Stimulated activated CD4-positive, alpha-beta T cell treated with anti-CD3 and anti-CD28 coated beads, Interleukin-4, amount 100 ng/mL, for 48 hours (primary cell): ENCODE measurements at regions not wholly inside any gene's neighbourhood (a gene's known extent, or its start where the extent isn't known, plus 50 kb on each side); places are given as distances from the start of the nearest gene placed in this dataset.
"Not testable (repeated sequence)": the region's sequence is repeated elsewhere in the genome, so short reads cannot be mapped to it uniquely, and the experiment has no call there.

Experiments used
- DNase-seq, 2 donors: peaks; one replicate each; pipeline ENCODE4 v3.0.0-alpha.2; 2020; ENCODE audit warnings: low read depth in 2 of 2

DNA sequence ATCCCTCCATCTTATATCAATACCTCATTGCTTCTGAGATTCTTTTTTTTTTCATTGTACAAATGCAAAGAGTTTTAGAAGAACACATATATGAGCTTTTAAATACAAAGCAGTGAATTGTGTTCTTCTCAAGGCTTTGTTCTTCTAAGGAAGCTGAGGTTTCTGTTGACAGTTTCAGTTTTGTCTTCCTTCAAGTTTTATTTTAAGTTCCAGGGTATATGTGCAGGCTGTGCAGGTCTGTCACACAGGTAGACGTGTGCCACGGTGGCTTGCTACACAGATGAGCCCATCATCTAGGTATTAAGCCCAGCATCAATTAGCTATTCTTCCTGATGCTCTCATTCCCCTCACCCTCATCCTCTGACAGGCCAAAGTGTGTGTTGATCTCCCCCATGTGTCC is 201.2 kb upstream of the DIPK2B start:
- no peak for DNase-seq

DNA sequence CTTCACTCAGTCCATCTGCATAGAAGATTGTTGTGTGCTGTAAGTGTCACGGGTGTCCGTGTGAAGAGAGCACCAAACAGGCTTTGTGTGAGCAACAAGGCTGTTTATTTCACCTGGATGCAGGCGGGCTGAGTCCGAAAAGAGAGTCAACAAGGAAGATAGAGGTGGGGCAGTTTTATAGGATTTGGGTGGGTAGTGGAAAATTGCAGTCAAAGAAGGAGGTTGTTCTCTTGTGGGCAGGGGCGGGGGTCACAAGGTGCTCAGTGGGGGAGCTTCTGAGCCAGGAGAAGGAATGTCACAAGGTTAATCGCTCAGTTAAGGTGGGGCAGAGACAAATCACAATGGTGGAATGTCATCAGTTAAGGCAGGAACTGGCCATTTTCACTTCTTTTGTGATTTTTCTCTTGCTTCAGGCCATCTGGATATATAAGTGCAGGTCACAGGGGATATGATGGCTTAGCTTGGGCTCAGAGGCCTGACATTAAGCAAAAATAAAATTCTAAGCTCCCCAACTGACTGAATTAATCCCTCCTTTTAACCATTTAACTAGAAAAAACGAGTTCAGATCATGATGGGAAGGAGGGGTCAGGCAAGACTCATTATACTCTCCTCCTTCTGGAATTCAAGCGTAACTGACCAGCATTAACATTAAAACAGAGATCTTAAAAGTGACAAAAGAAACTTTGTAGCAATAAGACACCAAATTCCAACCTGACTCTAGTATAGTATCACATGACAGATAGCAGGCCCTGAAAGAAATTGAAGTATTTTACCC is 200.5 kb upstream of the DIPK2B start:
- DNase-seq, result not testable (repeated sequence)

DNA sequence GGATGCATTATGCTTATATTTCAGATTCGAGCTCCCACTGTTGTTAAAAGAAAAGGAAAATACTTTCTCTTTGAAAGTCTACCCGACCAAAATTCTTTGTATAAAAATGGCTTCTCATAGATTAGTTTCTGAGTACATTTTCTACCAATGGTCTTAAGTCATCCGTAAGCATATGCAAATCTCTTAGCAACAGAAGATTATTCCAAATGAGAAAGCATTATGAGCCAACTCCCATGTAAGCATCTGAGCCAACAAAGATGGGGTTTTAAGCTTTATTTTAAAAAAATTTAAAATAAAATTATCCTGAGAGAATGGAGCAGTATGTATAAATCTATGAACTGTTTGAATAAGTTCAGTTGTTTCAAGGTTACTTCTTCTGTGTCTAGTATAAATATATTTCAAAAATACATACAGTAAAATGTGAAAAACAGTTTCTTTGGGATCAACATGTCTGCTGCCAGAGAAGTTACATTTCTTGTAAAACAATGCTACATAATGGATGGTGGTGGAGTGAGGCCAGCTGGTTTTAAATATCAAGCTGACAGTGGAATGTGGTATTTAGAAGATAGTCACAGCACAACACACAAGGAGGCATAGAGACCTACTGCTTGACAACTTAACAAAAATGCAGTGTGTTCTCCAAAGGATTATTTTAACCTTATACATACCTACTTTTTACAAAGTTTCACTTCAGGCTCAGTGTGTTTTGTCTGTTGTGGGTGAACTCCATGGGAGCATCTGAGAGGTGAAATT is 199.5 kb upstream of the DIPK2B start:
- no peak for DNase-seq

DNA sequence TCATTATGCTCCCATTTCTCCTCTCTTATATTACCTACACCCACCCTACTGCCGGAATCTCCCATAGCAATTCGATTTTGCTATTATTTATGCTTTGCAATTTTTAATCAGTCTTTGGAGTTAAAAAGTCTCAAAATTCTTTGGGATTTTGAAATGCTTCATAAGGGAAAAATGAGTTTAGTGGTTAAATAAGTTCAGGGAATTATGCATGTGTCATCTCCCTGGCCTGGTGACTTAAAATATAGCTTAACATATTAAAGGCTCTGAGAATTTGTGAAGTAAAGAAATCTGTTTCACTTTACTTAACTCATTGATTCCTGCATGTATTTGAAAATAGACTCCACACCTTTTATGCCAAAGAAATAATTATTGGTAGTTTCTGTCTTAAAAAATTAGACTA is 185.1 kb upstream of the DIPK2B start:
- DNase-seq, result no peak

DNA sequence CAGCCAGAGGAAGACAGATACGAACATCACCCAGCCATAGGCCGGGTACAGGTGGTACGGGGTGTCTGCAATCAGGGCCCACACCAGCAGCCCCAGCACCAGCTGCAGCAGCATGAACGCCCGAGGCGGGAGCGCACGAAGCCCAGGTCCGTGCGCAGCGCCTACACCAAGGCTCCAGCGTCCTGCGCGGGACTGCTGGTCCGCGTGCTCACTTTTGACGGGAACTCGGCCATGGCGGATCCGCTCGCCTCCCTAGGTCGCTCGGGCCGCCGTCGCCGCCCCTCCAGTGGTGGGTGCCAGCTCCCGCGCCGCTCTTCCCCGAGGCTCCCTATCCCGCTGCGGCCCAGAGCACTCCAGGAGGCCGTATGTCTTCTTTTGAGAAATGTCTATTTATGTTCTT is 181.2 kb upstream of the DIPK2B start:
- DNase-seq, result no peak

DNA sequence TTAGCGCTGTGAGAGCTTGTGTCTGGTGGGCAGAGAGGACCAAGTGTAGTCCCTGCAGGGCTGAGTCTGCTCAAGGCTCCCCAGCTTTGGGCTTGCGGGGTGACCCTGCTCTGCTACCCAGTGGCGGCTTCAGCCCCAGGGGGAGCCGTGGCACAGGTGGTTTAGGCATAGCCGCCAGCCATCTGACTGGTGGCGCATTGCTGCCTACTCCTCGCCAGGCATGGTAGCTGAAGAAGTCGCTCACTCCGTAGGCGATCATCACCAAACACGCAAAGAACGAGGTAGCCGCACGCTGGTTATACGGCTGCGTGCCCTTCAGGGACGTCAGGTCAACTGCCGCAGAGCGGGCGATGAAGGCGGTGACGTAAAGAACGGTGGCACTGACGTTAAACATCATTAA is 180.7 kb upstream of the DIPK2B start:
- no peak for DNase-seq

DNA sequence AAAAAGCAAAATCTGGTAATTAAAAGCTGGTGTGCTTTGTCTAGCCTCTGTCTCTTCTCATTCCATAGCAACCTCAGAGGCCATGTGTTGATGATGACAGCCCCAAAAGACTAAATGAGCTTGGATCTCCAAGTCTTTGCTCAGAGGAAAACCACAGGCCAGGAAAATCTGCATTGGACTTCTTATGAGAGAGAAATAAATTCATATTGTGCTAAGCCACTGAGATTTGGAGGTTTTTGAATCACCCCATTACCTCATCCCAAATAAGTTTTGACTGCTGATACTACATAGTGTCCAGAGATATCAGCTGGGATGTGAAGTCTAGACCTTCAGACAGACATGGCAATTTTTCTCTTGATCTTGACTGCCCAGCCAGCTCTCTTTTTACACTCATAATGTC is 178.6 kb upstream of the DIPK2B start:
- DNase-seq, result no peak

DNA sequence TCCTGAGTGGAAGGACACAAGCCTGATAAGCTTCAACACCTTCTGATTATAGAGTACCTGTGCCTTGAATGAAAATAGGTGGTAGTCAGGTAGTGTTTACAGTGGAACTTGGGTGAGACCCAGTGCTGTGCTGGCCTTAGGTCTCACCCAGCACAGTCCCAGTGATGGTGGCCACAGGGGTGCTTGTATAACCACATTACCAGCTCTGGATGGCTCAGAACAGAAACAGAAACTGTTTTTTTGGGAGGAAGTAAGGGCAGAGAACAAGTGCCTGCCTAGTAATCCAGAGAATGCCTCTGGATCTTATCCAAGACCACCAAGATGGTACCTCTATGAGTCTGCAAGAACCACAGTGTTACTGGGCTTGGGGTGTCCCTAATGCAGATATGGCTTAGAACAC is 171.5 kb upstream of the DIPK2B start:
- no peak for DNase-seq

DNA sequence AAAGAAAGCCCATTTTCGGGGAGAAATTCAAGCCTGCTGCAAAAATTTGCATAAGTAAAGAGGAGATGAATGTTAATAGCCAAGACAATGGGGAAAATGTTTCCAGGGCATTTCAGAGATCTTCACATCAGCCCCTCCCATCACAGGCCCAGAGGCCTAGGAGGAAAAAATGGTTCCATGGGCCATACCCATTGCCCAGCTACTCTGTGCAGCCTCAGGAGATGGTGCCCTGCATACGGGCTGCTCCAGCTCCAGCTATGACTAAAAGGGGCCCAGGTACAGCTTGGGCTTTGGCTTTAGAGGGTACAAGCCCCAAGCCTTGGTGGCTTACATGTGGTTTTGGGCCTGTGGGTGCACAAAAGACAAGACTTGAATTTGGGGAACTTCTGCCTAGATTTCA is 168.0 kb upstream of the DIPK2B start:
- DNase-seq, result no peak

DNA sequence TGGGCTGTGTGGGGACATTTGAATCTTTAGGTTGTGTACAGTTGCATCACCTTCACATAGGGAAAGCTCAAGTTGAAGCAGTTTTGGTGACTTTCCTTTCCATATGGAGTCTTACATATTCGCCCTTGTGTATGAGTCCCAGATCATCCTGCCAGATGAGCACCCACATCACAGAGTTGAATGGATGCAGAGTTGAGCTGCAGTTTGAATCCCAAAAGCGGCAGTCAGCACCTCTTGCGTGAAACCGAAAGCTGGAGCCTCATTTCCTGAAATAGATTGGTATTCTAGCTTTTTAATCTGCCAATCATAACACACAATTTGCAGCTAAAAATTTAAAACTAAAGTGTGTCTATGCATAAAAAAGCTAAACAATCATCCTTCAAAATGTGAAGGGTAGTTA is 162.9 kb upstream of the DIPK2B start:
- no peak for DNase-seq

DNA sequence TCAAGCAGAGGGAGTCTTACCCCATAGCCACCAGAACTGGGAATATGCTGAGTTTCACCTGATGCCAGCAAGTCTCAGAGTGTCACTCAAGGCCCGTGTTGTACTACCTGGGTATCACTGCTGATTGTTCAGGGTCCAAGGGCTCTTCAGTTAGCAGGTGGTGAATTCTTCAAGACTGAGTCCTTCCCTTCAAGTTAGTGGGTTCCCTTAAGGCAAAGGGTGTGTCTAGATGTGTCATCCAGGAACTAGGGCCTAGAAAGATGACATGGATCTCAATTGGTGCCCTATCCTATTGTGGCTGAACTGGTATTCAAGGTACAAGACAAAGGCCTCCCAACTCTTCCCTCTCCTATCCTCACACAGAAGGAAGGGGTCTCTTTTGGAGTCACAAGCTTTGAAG is 159.9 kb upstream of the DIPK2B start:
- no peak for DNase-seq

DNA sequence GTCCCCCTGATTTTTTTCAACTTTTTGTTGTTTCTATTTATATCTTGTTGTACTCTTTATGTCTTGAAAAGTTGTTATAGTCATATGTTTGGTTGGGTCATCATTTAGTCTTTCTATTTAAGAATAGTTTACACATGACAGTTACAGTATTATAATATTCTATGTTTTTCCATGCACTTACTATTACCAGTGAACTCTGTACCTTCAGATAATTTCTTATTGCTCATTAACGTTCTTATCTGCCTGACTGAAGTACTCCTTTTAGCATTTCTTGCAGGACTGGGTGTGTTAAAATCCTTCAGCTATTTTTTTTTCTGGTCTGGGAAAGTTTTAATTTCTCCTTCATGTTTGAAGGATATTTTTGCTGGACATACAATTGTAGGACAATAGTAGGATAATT is 157.7 kb upstream of the DIPK2B start:
- DNase-seq, result no peak

DNA sequence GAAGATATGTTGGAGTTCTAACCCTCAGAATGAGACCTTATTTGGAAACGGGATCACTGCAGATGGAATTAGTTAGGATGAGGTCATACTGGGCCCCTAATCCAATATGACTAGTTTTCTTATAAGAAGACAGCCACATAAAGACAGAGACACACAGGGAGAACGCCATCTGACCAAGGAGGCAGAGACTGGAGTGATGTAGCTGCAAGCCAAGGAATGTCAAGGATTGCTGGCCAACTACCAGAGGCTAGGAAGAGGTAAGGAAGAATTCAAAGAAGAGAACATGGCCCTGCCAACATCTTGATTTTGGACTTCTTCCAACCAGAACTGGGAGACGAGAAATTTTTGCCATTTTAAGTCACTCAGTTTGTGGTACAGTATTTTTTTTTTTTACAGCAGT is 152.8 kb upstream of the DIPK2B start:
- DNase-seq, result no peak

DNA sequence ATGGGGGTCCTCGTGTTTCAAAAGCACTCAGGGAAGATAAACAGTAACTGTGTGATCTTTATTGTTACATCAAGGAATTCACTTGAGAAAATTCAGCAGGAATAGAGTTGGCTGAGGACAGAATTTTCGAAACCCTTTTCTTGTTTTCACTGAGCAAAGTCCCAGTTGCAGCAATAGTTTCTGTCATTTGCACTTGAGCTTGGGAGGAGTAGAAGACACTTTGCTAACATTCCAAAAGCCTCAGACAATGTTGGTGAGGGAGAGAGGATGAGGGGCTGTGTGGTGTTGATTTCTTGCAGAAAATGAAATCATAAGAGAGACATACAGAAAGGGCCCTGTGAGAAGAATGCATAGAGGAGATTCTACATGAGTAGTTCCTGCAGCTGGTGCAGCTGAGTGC is 151.9 kb upstream of the DIPK2B start:
- no peak for DNase-seq

DNA sequence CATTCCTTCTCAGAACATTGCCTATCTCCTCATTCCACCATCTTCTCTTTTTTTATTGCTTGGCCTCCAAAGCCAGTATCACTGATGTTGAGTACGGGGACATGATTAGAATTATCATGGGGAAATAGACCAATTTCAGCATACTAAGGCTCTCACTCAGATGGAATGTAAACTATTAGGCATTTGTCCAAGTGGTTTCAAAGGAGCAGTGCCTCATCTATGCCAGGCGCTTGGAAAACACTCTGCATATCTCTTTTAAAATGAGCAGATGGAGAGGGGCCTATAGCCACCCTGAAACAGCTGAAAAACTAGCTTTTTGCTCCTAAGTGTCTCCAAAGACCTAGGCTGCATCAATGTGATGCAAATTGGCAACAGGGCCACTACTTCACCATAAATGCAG is 150.8 kb upstream of the DIPK2B start:
- DNase-seq, result no peak

DNA sequence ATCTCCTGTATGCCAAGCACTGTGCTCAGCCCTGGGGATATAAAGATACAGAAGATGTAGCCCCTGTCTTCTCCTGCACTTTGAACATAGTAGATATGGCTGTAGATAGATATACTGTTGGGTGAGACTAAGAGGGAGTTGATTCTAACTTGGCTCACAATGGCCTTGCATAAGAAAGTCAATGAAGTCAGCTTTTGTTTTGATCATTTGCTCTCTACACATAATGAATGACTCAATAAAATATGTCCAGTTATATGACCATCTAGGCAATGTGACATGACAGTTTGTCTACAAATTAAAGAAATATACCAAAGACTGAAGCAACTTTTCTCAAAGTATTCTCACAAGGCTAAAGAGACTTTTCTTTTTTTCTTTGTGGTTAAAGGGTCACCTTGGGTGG is 147.6 kb upstream of the DIPK2B start:
- DNase-seq, result no peak

DNA sequence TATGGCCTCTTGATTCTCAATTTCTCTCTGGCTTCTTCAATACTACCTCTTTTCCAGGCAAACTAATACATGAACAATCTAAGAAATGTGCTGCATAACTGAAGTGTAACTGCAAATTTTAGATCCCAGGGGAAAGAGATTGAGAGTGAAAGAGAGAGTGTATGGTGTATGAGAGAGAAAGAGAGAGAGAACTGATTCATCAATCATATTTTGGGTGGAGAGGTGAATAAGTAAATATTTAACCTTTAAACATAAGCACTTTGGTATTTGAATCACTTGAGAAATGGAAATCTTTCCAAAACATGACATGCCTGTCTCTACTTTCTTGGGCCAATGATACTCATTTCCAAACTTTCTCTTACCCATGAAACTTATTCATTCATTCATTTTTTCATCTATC is 147.2 kb upstream of the DIPK2B start:
- no peak for DNase-seq

DNA sequence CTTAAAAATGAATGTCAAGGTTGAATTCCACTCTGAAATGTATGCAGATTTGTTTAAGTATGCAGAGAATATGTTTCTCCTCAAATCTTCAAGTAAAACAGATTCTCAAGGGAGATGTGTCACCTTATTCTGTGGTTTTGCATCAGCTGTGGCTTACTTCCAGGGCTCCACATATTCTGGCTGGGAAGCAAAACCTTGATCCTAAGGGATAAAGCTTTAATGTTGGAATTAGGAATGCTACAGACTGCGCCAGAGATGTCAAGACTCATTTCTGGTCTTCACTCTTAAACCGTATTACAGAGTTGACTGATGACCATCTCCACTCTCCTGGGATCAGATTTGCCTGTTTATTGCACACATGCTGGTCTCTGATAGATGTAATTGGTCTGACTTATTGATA is 143.9 kb upstream of the DIPK2B start:
- no peak for DNase-seq

DNA sequence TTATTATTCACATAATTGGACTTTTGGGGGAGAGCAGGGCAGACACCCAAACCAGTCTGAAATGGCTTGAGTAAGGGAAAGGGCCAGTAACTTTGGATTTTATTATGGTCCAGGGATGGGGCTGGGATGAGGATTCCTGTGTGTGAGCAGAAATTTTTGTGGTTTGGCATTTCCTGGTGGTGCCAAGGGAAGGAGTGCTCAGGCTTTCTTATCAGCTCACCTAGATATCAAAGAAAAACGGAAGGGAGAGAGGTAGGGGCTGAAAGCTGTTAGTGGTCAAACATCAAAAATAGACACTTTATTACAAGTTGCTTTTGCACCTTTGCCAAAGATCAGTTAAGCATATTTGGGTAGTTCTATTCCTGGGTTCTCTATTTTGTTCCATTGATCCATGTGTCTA is 128.5 kb upstream of the DIPK2B start:
- no peak for DNase-seq

DNA sequence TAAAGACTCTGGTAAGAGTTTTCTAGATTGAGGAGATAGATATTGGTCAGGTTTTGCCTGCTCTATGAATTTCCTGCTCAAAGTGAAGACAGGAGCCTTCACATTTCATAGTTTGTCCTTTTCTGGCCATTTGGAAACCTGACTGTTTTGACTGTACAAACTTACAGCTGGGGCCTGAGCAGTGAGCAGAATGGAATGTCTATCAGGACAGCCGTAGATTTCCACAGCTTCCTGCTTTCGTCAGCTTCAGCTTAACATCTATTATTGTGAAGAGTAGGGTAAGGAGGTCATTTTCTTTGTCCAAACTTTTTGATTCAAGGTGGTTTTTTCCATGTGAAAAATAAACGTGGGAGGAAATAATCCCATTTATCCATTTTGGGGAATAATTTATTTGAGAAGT is 124.3 kb upstream of the DIPK2B start:
- DNase-seq, result no peak

DNA sequence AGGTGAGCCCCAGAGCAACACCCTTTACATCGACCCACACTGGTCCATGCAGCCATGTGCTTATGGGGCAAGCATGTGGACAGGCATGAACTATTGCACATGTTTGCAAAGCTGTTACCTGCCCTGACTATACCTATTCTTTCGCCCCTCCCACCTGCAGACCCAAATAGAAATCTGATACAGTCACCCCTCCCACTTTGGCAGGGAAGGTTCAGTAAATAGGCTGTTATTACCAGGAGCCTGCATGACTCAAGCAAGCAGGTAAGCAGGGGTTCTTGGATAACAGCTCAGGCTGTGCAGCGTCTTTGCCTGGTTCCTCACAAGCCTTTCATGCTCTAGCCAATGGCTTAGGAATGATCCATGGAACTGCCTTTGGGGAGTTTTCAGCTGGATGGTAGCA is 122.7 kb upstream of the DIPK2B start:
- no peak for DNase-seq

DNA sequence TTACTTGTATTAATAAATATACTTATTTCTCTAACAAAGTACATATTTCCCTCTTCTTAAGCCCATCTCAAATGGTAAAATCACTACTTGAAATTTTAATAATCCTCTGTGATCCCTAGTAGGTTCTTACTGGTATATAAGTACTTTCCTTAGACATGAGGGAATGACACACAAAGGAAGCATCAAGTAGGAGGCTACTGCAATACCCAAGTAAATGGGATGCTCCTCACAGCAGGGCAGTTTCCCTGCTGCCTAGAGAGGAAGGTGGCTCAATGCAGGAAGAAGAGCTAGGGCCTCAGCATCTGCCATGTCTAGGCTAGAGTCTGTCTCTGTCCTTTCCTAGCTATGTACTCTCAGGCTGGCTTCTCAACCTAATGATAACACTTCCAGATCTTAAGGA is 122.1 kb upstream of the DIPK2B start:
- DNase-seq, result no peak

DNA sequence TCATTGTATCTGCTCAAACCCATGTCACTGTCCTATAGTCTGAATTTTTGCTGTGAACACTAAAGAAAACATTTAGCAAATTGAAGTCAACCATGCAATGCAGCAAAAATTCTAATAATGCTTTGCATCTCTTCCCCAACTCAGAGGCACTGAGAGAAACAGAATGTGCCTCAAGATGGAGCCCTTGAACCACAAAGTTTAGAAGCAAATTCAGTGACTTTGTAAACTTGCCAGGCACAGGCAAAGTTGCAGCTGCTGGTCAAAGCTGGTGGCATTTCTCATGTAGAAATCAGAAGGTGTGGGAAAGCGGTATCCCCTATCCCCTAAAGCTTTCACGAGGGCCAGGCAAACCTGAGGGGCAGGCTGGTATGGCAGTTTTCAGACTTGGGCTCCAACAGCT is 121.7 kb upstream of the DIPK2B start:
- no peak for DNase-seq

DNA sequence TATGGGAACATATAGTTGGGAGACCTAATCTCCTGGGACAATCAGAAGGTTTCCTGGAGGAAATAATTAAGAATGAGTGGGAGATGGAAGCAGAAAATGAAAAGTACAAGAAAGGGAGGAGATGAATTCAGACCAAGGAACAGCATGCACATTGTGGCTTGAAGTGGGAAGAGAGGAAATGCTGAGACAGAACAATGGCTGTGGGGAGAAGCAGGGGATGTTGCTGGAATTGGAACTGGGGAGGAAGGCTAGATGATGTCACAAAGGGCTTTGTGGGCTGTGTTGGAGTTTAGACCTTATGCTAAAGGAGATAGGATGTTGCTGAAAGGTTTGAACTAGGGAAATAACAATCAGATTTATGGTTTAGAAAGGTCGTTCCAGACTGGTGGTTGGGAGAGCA is 119.5 kb upstream of the DIPK2B start:
- DNase-seq, result no peak
